ENCODE measurements at regions not wholly inside any gene's neighbourhood (a gene's known extent, or its start where the extent isn't known, plus 50 kb on each side); places are given as distances from the start of the nearest gene placed in this dataset.

DNA sequence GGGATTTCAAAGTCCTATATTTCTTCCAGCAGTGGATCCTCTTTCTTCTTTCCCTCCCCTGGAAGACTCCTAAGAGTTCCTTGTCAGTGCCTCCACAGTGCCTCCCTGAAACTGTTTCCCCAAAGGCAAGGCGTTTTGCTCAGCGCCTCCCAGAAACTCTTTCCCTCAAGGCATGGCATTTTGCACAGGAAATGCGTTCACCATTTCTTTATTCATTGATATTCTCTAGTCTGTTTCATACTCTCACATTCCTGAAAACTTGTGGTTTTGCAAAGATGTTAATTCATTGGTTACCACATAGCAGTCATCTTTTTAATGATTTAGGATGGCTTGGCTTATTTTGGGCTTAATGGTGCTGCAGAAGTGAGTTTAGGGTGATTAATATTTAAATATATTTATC lies 177.3 kb upstream of the SLC10A2 start:
- no peak overlapping the region for H3K4me3 ChIP-seq
- H3K27ac ChIP-seq (replicated peaks): no peak overlapping the region
- no peak for DNase-seq
- no peaks in the 10 kb centered on the region for H3K9me3 ChIP-seq (replicated peaks)
- TF ChIP-seq, protein P1, sequence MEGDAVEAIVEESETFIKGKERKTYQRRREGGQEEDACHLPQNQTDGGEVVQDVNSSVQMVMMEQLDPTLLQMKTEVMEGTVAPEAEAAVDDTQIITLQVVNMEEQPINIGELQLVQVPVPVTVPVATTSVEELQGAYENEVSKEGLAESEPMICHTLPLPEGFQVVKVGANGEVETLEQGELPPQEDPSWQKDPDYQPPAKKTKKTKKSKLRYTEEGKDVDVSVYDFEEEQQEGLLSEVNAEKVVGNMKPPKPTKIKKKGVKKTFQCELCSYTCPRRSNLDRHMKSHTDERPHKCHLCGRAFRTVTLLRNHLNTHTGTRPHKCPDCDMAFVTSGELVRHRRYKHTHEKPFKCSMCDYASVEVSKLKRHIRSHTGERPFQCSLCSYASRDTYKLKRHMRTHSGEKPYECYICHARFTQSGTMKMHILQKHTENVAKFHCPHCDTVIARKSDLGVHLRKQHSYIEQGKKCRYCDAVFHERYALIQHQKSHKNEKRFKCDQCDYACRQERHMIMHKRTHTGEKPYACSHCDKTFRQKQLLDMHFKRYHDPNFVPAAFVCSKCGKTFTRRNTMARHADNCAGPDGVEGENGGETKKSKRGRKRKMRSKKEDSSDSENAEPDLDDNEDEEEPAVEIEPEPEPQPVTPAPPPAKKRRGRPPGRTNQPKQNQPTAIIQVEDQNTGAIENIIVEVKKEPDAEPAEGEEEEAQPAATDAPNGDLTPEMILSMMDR (IDR thresholded peaks at IDR 0.05; ENCODE audit: borderline replicate concordance): no peak
- intact Hi-C loops (cut with micrococcal nuclease): no loop called here
- no peaks in the 10 kb centered on the region for H3K27me3 ChIP-seq (ENCODE audit: low read depth)
- no peaks in the 10 kb centered on the region for H3K36me3 ChIP-seq
- H3K4me1 ChIP-seq: no peaks in the 10 kb centered on the region

DNA sequence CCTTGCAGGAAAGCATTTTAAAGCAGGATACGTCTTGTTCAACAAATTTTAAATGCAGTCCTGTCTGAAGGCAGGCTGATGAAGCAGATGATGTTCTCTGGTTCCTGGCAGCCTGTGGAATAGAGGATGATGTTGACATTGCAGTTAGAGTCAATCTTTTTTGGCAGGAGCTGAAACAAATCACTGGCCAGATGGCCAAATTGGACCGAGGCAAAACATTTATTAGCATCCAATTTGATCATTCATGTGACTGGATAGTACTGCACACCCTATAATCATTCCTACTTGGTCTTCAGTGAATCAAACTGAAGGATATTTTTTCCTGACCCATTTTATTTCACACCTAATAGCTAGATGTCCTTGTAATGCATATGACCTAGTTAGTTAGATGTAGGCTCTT lies 172.2 kb upstream of the SLC10A2 start:
- TF ChIP-seq, protein P1 (IDR thresholded peaks at IDR 0.05; ENCODE audit: borderline replicate concordance): no peak
- Histone ChIP-seq H3K9me3 (replicated peaks) (peaks cover 6% of the 10 kb centered on the region), H3K4me3 (no peak overlapping the region), H3K27ac (replicated peaks) (no peak overlapping the region), H3K27me3 (ENCODE audit: low read depth) (no peaks in the 10 kb centered on the region), H3K36me3 (no peaks in the 10 kb centered on the region), H3K4me1 (no peaks in the 10 kb centered on the region)
- intact Hi-C loops (cut with micrococcal nuclease): no loop called here
- DNase-seq: no peak

DNA sequence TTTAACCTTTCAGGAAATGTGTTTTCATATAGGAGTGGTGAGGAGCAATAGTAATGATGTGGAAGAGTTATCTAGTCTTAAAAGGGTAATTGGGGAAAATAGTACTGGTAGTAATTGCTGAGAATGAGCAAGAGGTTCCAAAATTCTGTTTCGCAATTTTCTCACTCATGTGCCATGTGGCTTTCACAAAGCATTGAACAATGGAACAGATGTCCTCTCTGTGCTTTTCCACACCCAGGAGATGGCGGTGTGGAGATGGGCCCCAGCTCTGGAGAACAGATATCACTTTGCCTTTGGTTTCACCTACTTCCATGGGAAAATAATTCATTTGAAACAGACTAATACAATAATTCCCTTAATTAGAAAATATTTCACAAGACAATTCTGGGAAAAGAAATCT lies 170.0 kb upstream of the SLC10A2 start:
- TF ChIP-seq, protein P1 (IDR thresholded peaks at IDR 0.05; ENCODE audit: borderline replicate concordance): no peak
- no peak overlapping the region for H3K27ac ChIP-seq (replicated peaks)
- peaks cover 14% of the 10 kb centered on the region for H3K9me3 ChIP-seq (replicated peaks)
- no peaks in the 10 kb centered on the region for H3K27me3 ChIP-seq (ENCODE audit: low read depth)
- H3K4me3 ChIP-seq: no peak overlapping the region
- no peak for DNase-seq
- H3K36me3 ChIP-seq: no peaks in the 10 kb centered on the region
- no peaks in the 10 kb centered on the region for H3K4me1 ChIP-seq
- intact Hi-C loops (cut with micrococcal nuclease): no loop called here

DNA sequence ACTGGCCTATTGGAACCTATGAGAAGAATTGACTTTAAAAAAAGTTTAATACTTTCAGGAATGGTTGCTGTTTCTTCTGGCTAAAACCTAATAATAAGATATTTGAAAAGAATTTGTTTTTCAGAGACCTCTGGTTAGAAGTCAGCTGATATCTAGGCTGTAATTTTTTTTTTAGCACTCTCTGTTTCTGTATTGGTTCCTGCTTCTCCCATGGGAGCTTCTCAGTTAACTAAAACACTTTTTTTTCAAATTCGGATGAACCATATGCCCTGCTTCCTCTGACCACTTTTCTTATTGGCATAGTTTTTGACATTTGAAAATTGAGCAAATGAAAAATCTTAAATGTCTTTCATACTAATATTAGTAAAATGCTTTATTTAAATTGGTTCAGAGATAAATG lies 163.5 kb upstream of the SLC10A2 start:
- no peak for DNase-seq
- Histone ChIP-seq H3K4me3 (no peak overlapping the region), H3K9me3 (replicated peaks) (peaks cover 41% of the 10 kb centered on the region), H3K36me3 (no peaks in the 10 kb centered on the region), H3K4me1 (no peaks in the 10 kb centered on the region), H3K27ac (replicated peaks) (no peak overlapping the region), H3K27me3 (ENCODE audit: low read depth) (no peaks in the 10 kb centered on the region)
- intact Hi-C loops (cut with micrococcal nuclease): no loop called here
- TF ChIP-seq, protein P1 (IDR thresholded peaks at IDR 0.05; ENCODE audit: borderline replicate concordance): no peak

DNA sequence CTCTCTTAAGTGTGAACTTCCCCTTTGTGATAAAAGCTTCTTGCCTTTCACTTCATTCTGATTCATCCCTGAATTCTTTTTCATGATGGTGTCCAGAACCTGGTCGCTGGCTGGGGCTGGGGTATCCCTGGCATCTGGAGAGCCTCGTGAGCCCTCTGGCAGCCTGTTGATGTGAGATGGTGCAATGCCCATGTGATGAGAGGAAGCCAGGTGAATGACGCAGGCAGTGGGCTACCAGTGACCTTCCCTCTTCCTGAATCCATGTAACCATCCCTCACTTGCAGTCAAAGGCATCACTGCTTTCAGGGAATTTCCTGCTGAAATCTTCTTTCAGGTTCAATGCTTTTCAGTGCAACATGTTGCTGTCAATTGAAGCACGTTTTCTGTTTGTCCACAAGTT lies 158.6 kb upstream of the SLC10A2 start:
- H3K9me3 ChIP-seq (replicated peaks): peaks cover 13% of the 10 kb centered on the region
- H3K27ac ChIP-seq (replicated peaks): no peak overlapping the region
- intact Hi-C loops (cut with micrococcal nuclease): no loop called here
- no peak overlapping the region for H3K4me3 ChIP-seq
- no peaks in the 10 kb centered on the region for H3K36me3 ChIP-seq
- no peaks in the 10 kb centered on the region for H3K27me3 ChIP-seq (ENCODE audit: low read depth)
- no peak for DNase-seq
- H3K4me1 ChIP-seq: no peaks in the 10 kb centered on the region
- TF ChIP-seq, protein P1 (IDR thresholded peaks at IDR 0.05; ENCODE audit: borderline replicate concordance): no peak

DNA sequence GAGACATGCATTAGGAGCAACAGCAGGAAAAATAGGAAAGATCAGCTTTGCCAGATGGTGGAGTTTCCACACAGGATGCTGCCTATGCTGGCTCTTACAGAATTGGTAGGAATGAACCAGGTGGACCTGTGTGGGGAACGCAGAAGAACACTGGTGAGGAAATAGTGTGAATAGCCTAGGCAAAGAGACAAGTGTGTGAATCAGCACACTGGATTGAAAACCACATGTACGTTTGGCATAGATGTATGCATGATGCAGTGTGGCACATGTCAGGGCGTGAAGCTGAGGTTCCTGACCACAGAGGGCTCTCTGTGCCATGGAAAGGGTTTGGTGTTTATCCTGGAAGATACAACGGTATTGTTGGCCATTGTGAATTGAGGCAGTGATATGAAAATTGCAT lies 156.5 kb upstream of the SLC10A2 start:
- no peaks in the 10 kb centered on the region for H3K9me3 ChIP-seq (replicated peaks)
- no peaks in the 10 kb centered on the region for H3K36me3 ChIP-seq
- intact Hi-C loops (cut with micrococcal nuclease): no loop called here
- H3K27me3 ChIP-seq (ENCODE audit: low read depth): no peaks in the 10 kb centered on the region
- DNase-seq: no peak
- no peak overlapping the region for H3K4me3 ChIP-seq
- no peak overlapping the region for H3K27ac ChIP-seq (replicated peaks)
- H3K4me1 ChIP-seq: no peaks in the 10 kb centered on the region
- TF ChIP-seq, protein P1 (IDR thresholded peaks at IDR 0.05; ENCODE audit: borderline replicate concordance): no peak
